GM23338 (cell line): ENCODE measurements at regions not wholly inside any gene's neighbourhood (a gene's known extent, or its start where the extent isn't known, plus 50 kb on each side); places are given as distances from the start of the nearest gene placed in this dataset.

Experiments used
- ATAC-seq: fragments of 200-7000 bp; cut with Tn5 transposase; 3 replicates; pipeline ENCODE4 v1.9.1; 2020
- DNase-seq: peaks from one replicate; pipeline ENCODE4 v3.0.0-alpha.2; 2015; ENCODE audit warnings: low spot score
- H2AFZ ChIP-seq: fragments of 200-600 bp; sonication (generic); 2 replicates; pipeline ENCODE4 v1.8.0; 2016; ENCODE audit warnings: antibody characterized with exemption, mild to moderate bottlenecking, moderate library complexity
- H3F3A ChIP-seq: fragments of 200-600 bp; sonication (generic); replicated peaks from 2 replicates; pipeline ENCODE4 v1.8.0; 2017; ENCODE audit warnings: antibody characterized with exemption, mixed run types, low read depth
- H3K27ac ChIP-seq: fragments of 200-600 bp; sonication (generic); 2 replicates; pipeline ENCODE4 v1.6.1; 2016; ENCODE audit warnings: low read depth
- H3K27me3 ChIP-seq: fragments of 200-600 bp; sonication (generic); 2 replicates; pipeline ENCODE4 v1.8.0; 2016; ENCODE audit warnings: mild to moderate bottlenecking, mixed run types, moderate library complexity; ENCODE audit not compliant: insufficient read depth
- H3K36me3 ChIP-seq: fragments of 200-600 bp; sonication (generic); 2 replicates; pipeline ENCODE4 v1.8.0; 2016; ENCODE audit warnings: mild to moderate bottlenecking; ENCODE audit not compliant: insufficient read depth
- H3K4me1 ChIP-seq: fragments of 200-600 bp; sonication (generic); 2 replicates; pipeline ENCODE4 v1.8.0; 2016; ENCODE audit warnings: mild to moderate bottlenecking, moderate library complexity; ENCODE audit not compliant: insufficient read depth
- H3K4me2 ChIP-seq: fragments of 200-600 bp; sonication (generic); 2 replicates; pipeline ENCODE4 v1.7.1; 2017; ENCODE audit warnings: mixed run types
- H3K4me3 ChIP-seq: fragments of 200-600 bp; sonication (generic); 2 replicates; pipeline ENCODE4 v1.6.1; 2016; ENCODE audit warnings: mixed run types
- H3K79me2 ChIP-seq: fragments of 200-600 bp; sonication (generic); replicated peaks from 2 replicates; pipeline ENCODE4 v1.8.0; 2017; ENCODE audit warnings: mild to moderate bottlenecking; ENCODE audit not compliant: insufficient read depth
- H3K9me2 ChIP-seq: fragments of 200-600 bp; sonication (generic); 2 replicates; pipeline ENCODE4 v1.8.0; 2017; ENCODE audit not compliant: insufficient read depth
- H4K20me1 ChIP-seq: fragments of 200-600 bp; sonication (generic); replicated peaks from 2 replicates; pipeline ENCODE4 v1.8.0; 2017; ENCODE audit warnings: mild to moderate bottlenecking; ENCODE audit not compliant: insufficient read depth
- H3K27ac Mint-ChIP-seq: 2 replicates; pipeline ENCODE4 v1.8.0; 2020; ENCODE audit warnings: inconsistent platforms, mild to moderate bottlenecking, moderate library complexity, mixed read lengths
- H3K27me3 Mint-ChIP-seq: 3 replicates; pipeline ENCODE4 v1.8.0; 2022; ENCODE audit warnings: low read depth, mild to moderate bottlenecking, moderate library complexity, mixed read lengths, inconsistent platforms; ENCODE audit not compliant: insufficient read depth, poor library complexity
- H3K36me3 Mint-ChIP-seq: 3 replicates; pipeline ENCODE4 v1.8.0; 2021; ENCODE audit warnings: low read depth, mild to moderate bottlenecking, inconsistent platforms, moderate library complexity, mixed read lengths
- H3K4me1 Mint-ChIP-seq: 3 replicates; pipeline ENCODE4 v1.8.0; 2020; ENCODE audit warnings: mild to moderate bottlenecking, inconsistent platforms, mixed read lengths
- H3K4me3 Mint-ChIP-seq: 3 replicates; pipeline ENCODE4 v1.8.0; 2021; ENCODE audit warnings: moderate library complexity, mild to moderate bottlenecking, inconsistent platforms, mixed read lengths
- H3K9me3 Mint-ChIP-seq: 3 replicates; pipeline ENCODE4 v1.8.0; 2020; ENCODE audit warnings: moderate library complexity, mild to moderate bottlenecking, inconsistent platforms, mixed read lengths
- CREB1 ChIP-seq: fragments of 250-450 bp; sonication (Bioruptor Pico); IDR thresholded peaks from 2 replicates; pipeline ENCODE4 v1.5.0; 2020; ENCODE audit warnings: low read depth, mild to moderate bottlenecking, moderate library complexity
- CTCF ChIP-seq, 2 experiments: fragments of 200-600 bp in 1 of 2; sonication (generic) in 1 of 2; conservative IDR thresholded peaks; 2 replicates each; pipeline versions ENCODE4 v1.5.1 to v1.6.1; 2016 to 2017; ENCODE audit warnings: antibody characterized with exemption in 2 of 2, low read depth in 2 of 2, mild to moderate bottlenecking in 2 of 2, moderate library complexity in 1 of 2
- ETS1 ChIP-seq: IDR thresholded peaks from 2 replicates; pipeline ENCODE4 v1.6.1; 2016; ENCODE audit warnings: antibody characterized with exemption
- EZH2 ChIP-seq: fragments of 200-600 bp; sonication (generic); IDR thresholded peaks from one replicate; pipeline ENCODE4 v1.8.0; 2017; ENCODE audit warnings: antibody characterized with exemption, mild to moderate bottlenecking, low read depth; ENCODE audit not compliant: unreplicated experiment
- EZH2phosphoT487 ChIP-seq: fragments of 200-600 bp; sonication (generic); IDR thresholded peaks from one replicate; pipeline ENCODE4 v1.8.1; 2018; ENCODE audit warnings: antibody characterized with exemption; ENCODE audit not compliant: unreplicated experiment
- JUNB ChIP-seq: IDR thresholded peaks from one replicate; pipeline ENCODE4 v1.6.1; 2016; ENCODE audit warnings: antibody characterized with exemption; ENCODE audit not compliant: unreplicated experiment
- NANOG ChIP-seq: IDR thresholded peaks from 2 replicates; pipeline ENCODE4 v1.6.1; 2016; ENCODE audit warnings: antibody characterized with exemption, borderline replicate concordance
- POLR2AphosphoS5 ChIP-seq: IDR thresholded peaks from 2 replicates; pipeline ENCODE4 v1.6.1; 2016; ENCODE audit warnings: antibody characterized with exemption, low read depth
- REST ChIP-seq: IDR thresholded peaks from one replicate; pipeline ENCODE4 v1.6.1; 2018; ENCODE audit warnings: antibody characterized with exemption; ENCODE audit not compliant: unreplicated experiment
- STAT1 ChIP-seq: IDR thresholded peaks from one replicate; pipeline ENCODE4 v1.6.1; 2016; ENCODE audit warnings: antibody characterized with exemption; ENCODE audit not compliant: unreplicated experiment
- ZNF114 ChIP-seq: fragments of 250-450 bp; sonication (Bioruptor Pico); IDR thresholded peaks from 2 replicates; pipeline ENCODE4 v1.5.0; 2020; ENCODE audit warnings: mild to moderate bottlenecking, moderate library complexity
- ZNF331 ChIP-seq: fragments of 250-450 bp; sonication (Bioruptor Pico); IDR thresholded peaks from 2 replicates; pipeline ENCODE4 v1.5.0; 2020; ENCODE audit warnings: low read depth, mild to moderate bottlenecking, moderate library complexity
- ZNF462 ChIP-seq: fragments of 250-450 bp; sonication (Bioruptor Pico); IDR thresholded peaks from 2 replicates; pipeline ENCODE4 v1.5.0; 2020; ENCODE audit warnings: mild to moderate bottlenecking, moderate library complexity

- H3F3A ChIP-seq, result no peaks in the 10 kb centered on the region
- peaks cover 80% of the 10 kb centered on the region for H3K27me3 Mint-ChIP-seq
- peaks cover 95% of the 10 kb centered on the region for H3K27me3 ChIP-seq
- 0 out of 2 replicates have a peak, but pooled peaks cover 2% of the 10 kb centered on the region for H4K20me1 ChIP-seq
- no peak overlapping the region for H2AFZ ChIP-seq
- H3K4me1 Mint-ChIP-seq, result peaks cover 10% of the 10 kb centered on the region
- no peak overlapping the region for H3K27ac Mint-ChIP-seq
- no peaks in the 10 kb centered on the region for H3K36me3 ChIP-seq
- H3K4me1 ChIP-seq, result no peaks in the 10 kb centered on the region
- H3K9me2 ChIP-seq, result no peaks in the 10 kb centered on the region
- H3K4me3 ChIP-seq, result no peak overlapping the region
- ATAC-seq (no peak), DNase-seq (no peak)
- H3K4me3 Mint-ChIP-seq, result no peak overlapping the region
- H3K4me2 ChIP-seq, result no peak overlapping the region
- no peaks in the 10 kb centered on the region for H3K79me2 ChIP-seq
- H3K27ac ChIP-seq, result no peak overlapping the region
- no peak for TF ChIP-seq CTCF (conservative IDR thresholded peaks at IDR 0.05; ENCODE audit: low read depth in 2 of 2)
- TF ChIP-seq REST, result no peak
- no peak for TF ChIP-seq EZH2phosphoT487
- no peak for TF ChIP-seq ETS1
- no peak for TF ChIP-seq ZNF331 (CRISPR knock-in tag)
- no peak for TF ChIP-seq STAT1
- no peak for TF ChIP-seq POLR2AphosphoS5
- no peak for TF ChIP-seq ZNF462
- TF ChIP-seq JUNB, result no peak
- TF ChIP-seq NANOG, result no peak
- no peak for TF ChIP-seq EZH2
- TF ChIP-seq ZNF114 (CRISPR knock-in tag), result no peak
- TF ChIP-seq CREB1 (CRISPR knock-in tag), result no peak
- H3K36me3 Mint-ChIP-seq, result no peaks in the 10 kb centered on the region
- H3K9me3 Mint-ChIP-seq, result peaks cover 2% of the 10 kb centered on the region; the same call in 2 of the 3 replicates
Measured at GRCh38 chr1:175892686-175893085, 149.3 kb upstream of the TNR start.
